ENCODE measurements at regions not wholly inside any gene's neighbourhood (a gene's known extent, or its start where the extent isn't known, plus 50 kb on each side); places are given as distances from the start of the nearest gene placed in this dataset.
A peak's percentile ranks its signal among the peaks of the same experiment; 100 is the strongest.

DNA sequence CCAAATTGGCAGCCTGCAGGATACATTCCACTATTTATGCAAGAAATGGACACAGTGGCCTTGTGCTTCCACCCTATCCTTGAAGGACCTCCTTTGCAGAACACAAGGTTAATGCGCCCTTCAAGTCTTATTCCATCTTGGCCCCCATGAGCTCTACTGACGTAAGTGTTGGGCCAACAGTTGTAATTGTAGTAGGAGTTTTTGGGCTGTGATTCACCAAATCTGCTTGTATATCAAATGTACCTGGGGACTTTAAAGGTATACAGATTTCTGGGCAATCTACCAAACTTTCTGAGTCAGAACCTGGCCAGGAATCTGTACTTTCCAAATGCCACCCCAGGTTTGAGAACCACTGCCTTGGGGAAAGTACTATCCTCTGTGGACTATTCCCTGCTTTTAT is 100.9 kb upstream of the MARK1 start:
- ATAC-seq, result peak; percentile 50
- TF ChIP-seq, protein P1, sequence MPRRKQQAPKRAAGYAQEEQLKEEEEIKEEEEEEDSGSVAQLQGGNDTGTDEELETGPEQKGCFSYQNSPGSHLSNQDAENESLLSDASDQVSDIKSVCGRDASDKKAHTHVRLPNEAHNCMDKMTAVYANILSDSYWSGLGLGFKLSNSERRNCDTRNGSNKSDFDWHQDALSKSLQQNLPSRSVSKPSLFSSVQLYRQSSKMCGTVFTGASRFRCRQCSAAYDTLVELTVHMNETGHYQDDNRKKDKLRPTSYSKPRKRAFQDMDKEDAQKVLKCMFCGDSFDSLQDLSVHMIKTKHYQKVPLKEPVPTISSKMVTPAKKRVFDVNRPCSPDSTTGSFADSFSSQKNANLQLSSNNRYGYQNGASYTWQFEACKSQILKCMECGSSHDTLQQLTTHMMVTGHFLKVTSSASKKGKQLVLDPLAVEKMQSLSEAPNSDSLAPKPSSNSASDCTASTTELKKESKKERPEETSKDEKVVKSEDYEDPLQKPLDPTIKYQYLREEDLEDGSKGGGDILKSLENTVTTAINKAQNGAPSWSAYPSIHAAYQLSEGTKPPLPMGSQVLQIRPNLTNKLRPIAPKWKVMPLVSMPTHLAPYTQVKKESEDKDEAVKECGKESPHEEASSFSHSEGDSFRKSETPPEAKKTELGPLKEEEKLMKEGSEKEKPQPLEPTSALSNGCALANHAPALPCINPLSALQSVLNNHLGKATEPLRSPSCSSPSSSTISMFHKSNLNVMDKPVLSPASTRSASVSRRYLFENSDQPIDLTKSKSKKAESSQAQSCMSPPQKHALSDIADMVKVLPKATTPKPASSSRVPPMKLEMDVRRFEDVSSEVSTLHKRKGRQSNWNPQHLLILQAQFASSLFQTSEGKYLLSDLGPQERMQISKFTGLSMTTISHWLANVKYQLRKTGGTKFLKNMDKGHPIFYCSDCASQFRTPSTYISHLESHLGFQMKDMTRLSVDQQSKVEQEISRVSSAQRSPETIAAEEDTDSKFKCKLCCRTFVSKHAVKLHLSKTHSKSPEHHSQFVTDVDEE (CRISPR knock-in tag; IDR thresholded peaks at IDR 0.05), result no peak
- no peak for TF ChIP-seq ZNF8 (CRISPR knock-in tag; IDR thresholded peaks at IDR 0.05)
- TF ChIP-seq ZC3H10 (CRISPR knock-in tag; IDR thresholded peaks at IDR 0.05), result no peak
- TF ChIP-seq ISL1 (CRISPR knock-in tag; IDR thresholded peaks at IDR 0.05), result no peak
- no peak for TF ChIP-seq ESRRG (CRISPR knock-in tag; IDR thresholded peaks at IDR 0.05)
- no peak for TF ChIP-seq ZNF70 (CRISPR knock-in tag; IDR thresholded peaks at IDR 0.05)
- TF ChIP-seq, protein P2, sequence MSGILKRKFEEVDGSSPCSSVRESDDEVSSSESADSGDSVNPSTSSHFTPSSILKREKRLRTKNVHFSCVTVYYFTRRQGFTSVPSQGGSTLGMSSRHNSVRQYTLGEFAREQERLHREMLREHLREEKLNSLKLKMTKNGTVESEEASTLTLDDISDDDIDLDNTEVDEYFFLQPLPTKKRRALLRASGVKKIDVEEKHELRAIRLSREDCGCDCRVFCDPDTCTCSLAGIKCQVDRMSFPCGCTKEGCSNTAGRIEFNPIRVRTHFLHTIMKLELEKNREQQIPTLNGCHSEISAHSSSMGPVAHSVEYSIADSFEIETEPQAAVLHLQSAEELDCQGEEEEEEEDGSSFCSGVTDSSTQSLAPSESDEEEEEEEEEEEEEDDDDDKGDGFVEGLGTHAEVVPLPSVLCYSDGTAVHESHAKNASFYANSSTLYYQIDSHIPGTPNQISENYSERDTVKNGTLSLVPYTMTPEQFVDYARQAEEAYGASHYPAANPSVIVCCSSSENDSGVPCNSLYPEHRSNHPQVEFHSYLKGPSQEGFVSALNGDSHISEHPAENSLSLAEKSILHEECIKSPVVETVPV (CRISPR knock-in tag; IDR thresholded peaks at IDR 0.05), result no peak
- no peak for TF ChIP-seq ARNTL (CRISPR knock-in tag; IDR thresholded peaks at IDR 0.05; ENCODE audit: borderline replicate concordance, low read depth)
- no peak for TF ChIP-seq TOX (CRISPR knock-in tag; IDR thresholded peaks at IDR 0.05; ENCODE audit: borderline replicate concordance)
- TF ChIP-seq, protein P3, sequence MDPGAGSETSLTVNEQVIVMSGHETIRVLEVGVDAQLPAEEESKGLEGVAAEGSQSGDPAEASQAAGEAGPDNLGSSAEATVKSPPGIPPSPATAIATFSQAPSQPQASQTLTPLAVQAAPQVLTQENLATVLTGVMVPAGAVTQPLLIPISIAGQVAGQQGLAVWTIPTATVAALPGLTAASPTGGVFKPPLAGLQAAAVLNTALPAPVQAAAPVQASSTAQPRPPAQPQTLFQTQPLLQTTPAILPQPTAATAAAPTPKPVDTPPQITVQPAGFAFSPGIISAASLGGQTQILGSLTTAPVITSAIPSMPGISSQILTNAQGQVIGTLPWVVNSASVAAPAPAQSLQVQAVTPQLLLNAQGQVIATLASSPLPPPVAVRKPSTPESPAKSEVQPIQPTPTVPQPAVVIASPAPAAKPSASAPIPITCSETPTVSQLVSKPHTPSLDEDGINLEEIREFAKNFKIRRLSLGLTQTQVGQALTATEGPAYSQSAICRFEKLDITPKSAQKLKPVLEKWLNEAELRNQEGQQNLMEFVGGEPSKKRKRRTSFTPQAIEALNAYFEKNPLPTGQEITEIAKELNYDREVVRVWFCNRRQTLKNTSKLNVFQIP (CRISPR knock-in tag; IDR thresholded peaks at IDR 0.05; ENCODE audit: borderline replicate concordance, low read depth), result no peak
- TF ChIP-seq CSDC2 (CRISPR knock-in tag; IDR thresholded peaks at IDR 0.05), result no peak
- TF ChIP-seq, protein P4, sequence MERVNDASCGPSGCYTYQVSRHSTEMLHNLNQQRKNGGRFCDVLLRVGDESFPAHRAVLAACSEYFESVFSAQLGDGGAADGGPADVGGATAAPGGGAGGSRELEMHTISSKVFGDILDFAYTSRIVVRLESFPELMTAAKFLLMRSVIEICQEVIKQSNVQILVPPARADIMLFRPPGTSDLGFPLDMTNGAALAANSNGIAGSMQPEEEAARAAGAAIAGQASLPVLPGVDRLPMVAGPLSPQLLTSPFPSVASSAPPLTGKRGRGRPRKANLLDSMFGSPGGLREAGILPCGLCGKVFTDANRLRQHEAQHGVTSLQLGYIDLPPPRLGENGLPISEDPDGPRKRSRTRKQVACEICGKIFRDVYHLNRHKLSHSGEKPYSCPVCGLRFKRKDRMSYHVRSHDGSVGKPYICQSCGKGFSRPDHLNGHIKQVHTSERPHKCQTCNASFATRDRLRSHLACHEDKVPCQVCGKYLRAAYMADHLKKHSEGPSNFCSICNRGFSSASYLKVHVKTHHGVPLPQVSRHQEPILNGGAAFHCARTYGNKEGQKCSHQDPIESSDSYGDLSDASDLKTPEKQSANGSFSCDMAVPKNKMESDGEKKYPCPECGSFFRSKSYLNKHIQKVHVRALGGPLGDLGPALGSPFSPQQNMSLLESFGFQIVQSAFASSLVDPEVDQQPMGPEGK (CRISPR knock-in tag; IDR thresholded peaks at IDR 0.05; ENCODE audit: borderline replicate concordance), result no peak
- TF ChIP-seq OSR1 (CRISPR knock-in tag; IDR thresholded peaks at IDR 0.05), result no peak
- TF ChIP-seq SNAI2 (CRISPR knock-in tag; IDR thresholded peaks at IDR 0.05), result no peak
- no peak for TF ChIP-seq RARB (CRISPR knock-in tag; IDR thresholded peaks at IDR 0.05)
- TF ChIP-seq, protein P5, sequence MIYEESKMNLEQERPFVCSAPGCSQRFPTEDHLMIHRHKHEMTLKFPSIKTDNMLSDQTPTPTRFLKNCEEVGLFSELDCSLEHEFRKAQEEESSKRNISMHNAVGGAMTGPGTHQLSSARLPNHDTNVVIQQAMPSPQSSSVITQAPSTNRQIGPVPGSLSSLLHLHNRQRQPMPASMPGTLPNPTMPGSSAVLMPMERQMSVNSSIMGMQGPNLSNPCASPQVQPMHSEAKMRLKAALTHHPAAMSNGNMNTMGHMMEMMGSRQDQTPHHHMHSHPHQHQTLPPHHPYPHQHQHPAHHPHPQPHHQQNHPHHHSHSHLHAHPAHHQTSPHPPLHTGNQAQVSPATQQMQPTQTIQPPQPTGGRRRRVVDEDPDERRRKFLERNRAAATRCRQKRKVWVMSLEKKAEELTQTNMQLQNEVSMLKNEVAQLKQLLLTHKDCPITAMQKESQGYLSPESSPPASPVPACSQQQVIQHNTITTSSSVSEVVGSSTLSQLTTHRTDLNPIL (CRISPR knock-in tag; IDR thresholded peaks at IDR 0.05; ENCODE audit: low read depth), result no peak
- TF ChIP-seq GLIS3 (CRISPR knock-in tag; IDR thresholded peaks at IDR 0.05), result no peak
- no peak for TF ChIP-seq PPARA (CRISPR knock-in tag; IDR thresholded peaks at IDR 0.05; ENCODE audit: borderline replicate concordance)
- TF ChIP-seq ZNF565 (CRISPR knock-in tag; conservative IDR thresholded peaks at IDR 0.05; ENCODE audit: low read depth), result no peak
- TF ChIP-seq BACH2 (CRISPR knock-in tag; IDR thresholded peaks at IDR 0.05; ENCODE audit: borderline replicate concordance), result no peak

DNA sequence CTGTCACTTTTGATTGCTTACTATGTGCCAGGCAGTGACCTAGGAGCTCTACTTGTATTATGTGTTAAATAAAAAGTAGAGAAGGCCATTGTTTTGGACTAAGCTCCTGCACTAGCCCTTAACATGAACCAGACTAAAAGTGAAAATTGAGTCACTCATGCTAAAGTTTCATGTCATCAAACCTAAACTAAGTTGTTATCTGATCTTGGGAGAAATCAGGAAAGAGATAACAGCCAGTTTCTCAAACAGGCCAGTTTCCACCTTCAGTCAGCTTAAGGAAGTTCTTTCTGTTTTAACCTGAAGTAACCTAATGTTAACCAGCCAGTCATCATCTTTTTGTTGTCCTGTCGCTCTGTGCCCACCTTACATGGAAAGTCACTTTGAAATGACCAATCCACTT is 102.1 kb upstream of the MARK1 start:
- TF ChIP-seq PPARA (CRISPR knock-in tag; IDR thresholded peaks at IDR 0.05; ENCODE audit: borderline replicate concordance), result no peak
- TF ChIP-seq, protein P1 (CRISPR knock-in tag; IDR thresholded peaks at IDR 0.05), result no peak
- ATAC-seq, result no peak
